ENCODE measurements at regions not wholly inside any gene's neighbourhood (a gene's known extent, or its start where the extent isn't known, plus 50 kb on each side); places are given as distances from the start of the nearest gene placed in this dataset.

DNA sequence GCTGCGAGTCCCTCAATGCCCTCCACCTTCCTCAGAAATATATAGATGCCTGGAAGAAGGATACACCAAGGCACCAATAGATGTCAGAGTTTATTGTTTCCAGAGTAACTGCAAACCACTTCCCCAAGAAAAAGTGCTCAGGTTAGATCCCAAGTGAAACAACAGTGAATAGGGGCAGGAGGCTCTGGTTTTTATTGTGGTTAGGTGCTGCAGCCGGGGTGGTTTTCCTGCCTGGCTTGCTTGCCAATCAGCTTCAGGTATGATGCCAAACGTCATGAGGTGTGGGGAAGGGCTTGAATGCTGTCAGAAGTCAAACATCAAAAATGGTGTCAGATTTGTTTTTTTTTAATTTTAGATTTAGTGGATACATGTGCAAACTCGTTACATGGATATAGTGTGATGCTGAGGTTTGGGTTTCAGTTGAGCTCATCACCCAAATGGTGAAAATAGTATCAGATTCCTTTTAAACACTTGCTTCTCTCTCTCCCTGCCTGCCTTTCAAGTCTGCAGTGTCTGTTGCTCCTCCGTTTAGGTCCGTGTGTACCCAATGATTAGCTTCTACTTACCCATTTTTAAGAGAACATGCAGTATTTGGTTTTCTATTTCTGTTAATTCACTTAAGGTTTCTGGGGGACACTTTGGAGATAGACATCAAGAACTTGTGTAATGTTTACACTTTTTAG, 1317.0 kb downstream of the MRPL39 start:
- DNase-seq = no peak

DNA sequence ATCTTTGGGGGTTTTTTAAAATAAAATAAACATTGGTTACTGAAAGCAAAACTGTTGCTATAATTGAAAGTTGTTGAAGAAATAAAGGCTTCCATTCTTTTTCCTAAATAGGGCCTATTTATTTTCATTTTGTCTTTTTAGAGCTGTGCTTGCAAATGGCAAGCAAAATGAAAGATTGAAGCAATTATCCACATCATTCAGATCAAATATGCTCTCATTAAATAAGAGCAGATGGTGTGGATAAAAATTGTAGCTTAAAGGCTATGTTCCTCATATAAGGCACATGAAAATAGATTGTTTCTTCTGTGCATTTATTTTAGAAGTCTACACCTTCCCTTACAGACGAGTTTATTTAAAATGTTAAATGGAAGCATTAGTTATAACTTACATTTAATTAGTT, 1317.7 kb downstream of the MRPL39 start:
- DNase-seq = no peak

DNA sequence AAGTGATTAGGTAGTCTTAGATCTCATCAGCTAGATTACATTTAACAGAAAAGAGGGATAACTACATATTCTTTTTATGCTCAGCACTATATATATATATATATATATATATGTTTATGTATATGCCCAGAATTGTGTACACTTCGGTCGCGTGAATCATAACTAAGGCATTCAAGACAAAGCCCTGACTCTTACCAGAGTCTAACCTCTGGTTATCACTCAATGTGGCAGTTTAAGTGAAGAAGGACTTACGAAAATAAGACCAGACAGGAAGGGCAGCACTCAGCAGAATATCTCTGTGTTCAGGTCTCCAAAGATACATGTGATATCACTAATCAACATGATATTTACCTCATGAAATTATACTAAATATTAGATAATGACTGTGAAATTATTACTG, 1326.7 kb downstream of the MRPL39 start:
- no peak for DNase-seq

DNA sequence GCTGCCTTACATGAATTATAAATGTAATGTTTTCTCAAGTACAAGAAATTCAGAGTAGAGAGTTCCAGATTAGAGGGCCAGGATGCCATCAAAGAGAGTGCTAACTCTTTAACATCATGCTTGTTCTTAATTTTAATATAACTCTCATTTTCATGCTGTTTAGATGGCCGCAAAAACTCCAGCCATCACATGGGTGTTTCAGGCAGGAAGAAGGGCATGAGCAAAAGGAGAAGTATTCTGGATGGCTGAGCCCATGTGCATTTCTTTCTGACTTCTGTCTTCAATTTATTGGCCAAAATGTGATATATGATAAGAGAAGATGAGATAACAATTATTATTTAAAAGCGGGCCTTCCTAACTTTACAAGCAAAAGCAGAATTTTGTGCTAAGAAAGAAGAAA, 1328.6 kb downstream of the MRPL39 start:
- no peak for DNase-seq

GRCh38 chr21:24276204-24276603, 1331.1 kb downstream of the MRPL39 start:
- DNase-seq = no peak

GRCh38 chr21:24275616-24276015, 1331.7 kb downstream of the MRPL39 start:
- no peak for DNase-seq

GRCh38 chr21:24272521-24272938, 1334.8 kb downstream of the MRPL39 start:
- no peak for DNase-seq

DNA sequence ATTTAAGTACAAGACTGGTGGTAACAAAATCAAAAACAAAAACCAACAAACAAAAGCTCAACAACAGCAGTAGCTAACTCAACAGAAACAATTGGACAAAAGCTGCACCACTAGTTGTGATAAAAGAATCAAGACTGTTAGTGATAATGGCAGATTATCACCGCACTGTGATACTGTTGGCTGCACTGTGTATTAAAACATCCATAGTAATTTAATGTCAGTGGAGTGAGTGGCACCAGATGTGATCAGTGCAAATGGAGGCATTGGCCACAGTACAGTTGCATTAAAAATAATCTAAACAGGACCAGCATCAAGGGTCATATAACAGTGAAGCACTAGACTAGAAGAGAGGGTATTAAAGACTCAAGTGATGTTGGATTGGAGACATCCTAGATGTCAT, 1341.3 kb downstream of the MRPL39 start:
- no peak for DNase-seq

DNA sequence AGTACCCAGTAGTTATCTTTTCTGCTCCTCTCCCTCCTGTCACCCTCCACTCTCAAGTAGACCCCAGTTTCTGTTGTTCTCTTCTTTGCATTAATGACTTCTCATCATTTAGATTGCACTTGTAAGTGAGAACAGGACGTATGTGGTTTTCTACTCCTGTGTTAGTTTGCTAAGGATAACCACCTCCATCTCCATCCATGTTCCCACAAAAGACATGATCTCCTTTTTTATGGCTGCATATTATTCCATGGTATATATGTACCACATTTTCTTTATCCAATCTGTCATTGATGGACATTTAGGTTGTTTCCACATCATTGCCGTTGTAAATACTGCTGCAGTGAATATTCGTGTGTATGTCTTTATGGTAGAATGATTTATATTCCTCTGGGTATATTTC, 1346.5 kb downstream of the MRPL39 start:
- no peak for DNase-seq

DNA sequence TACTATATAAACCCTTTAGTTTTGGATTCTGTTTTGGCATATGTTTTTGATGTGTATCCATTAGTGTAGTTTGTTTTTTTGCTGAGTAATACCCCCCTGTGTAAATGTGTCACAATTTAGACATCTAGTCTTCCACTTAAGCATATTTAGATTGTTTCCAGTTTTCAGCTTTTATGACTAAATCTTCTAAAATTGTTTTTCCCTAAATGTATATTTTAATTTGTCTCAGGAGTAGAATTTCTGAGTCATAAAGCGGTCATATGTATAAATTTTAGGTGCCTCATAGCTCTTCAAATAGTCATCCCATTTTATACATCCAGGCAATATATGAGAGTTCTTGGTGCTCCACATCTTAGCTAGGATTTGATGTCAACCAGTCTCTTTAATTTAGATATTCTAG, 1348.0 kb downstream of the MRPL39 start:
- DNase-seq = no peak

DNA sequence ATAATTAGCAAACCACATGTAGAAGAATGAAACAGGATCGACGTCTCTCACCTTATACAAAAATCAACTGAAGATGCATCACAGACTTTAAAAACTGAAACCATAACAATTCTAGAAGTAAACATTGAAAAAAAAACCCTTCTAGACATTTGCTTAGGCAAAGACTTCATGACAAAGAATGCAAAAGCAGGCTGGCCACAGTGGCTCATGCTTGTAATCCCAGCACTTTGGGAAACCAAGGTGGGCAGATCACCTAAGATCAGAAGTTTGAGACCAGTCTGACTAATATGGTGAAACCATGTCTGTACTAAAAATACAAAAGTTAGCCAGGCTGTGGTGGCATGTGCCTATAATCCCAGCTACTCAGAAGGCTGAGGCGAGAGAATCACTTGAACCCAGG, 1351.7 kb downstream of the MRPL39 start:
- DNase-seq = no peak

GRCh38 chr21:24225431-24225830, 1381.8 kb downstream of the MRPL39 start:
- no peak for DNase-seq

GRCh38 chr21:24224422-24224821, 1382.9 kb downstream of the MRPL39 start:
- DNase-seq = no peak

DNA sequence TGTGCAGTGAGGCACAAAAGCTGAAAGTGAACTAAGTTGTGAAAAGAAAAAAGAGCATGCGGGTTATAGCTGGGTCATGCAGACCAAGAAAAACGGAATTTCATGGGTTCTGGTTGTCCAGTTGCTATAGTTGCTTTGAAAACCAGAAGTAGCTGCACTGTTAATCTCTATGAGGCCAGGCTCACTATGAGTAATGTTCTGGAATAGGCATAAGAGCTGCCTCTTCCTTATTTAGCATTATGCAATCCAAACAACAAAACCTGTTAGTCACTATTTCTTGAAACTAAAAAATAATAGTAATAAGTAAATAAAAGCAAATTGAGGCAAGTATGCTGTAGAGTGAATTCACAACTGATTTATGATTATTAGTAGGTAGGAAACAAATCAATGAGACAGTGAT, 1383.7 kb downstream of the MRPL39 start:
- no peak for DNase-seq

GRCh38 chr21:24222676-24223075, 1384.6 kb downstream of the MRPL39 start:
- DNase-seq = no peak

- no peak for DNase-seq
Observed at GRCh38 chr21:24220446-24220845, 1386.8 kb downstream of the MRPL39 start.

DNA sequence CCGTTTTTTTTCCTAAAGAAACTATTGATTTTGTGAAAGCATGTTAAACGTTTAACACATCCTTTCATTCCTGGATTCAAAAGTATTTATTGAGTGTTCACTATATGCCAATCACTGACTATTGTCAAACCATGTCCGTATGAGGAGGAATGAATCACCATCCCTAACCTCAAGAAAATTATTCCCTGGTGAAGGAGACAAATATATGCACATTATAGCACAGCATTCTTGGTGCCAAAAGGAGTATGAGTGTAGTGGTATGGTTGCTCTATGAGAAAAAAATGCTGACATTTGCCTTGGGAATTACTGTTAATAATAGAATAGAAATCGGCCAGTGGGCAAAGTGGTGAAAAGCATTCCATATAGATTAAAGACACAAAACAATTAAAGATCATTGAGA, 1390.1 kb downstream of the MRPL39 start:
- DNase-seq = no peak

- DNase-seq = no peak
Observed at GRCh38 chr21:24210130-24210529, 1397.2 kb downstream of the MRPL39 start.

- DNase-seq = no peak
Observed at GRCh38 chr21:24208562-24209260, 1398.6 kb downstream of the MRPL39 start.

- DNase-seq = no peak
Observed at GRCh38 chr21:24205319-24205718, 1402.0 kb downstream of the MRPL39 start.

DNA sequence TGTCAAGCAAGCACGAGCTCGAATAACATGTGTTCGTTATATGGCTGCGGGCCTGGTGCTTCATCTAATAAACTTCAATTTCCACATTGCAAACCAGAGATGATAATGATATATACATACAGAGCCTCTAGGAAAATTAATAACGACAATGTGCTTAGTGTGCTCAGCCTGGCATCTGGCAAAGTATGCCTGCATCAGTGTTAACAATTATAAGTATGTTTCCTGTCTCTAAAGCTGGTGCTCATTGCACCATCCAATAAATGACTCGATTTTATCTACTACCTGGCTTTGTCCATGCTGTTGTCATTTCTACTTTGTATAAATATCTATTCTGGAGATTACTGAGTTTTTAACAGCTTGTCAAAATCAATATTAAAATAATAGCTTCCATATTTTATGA, 1402.6 kb downstream of the MRPL39 start:
- DNase-seq = no peak

GRCh38 chr21:24200052-24200451, 1407.2 kb downstream of the MRPL39 start:
- no peak for DNase-seq

DNA sequence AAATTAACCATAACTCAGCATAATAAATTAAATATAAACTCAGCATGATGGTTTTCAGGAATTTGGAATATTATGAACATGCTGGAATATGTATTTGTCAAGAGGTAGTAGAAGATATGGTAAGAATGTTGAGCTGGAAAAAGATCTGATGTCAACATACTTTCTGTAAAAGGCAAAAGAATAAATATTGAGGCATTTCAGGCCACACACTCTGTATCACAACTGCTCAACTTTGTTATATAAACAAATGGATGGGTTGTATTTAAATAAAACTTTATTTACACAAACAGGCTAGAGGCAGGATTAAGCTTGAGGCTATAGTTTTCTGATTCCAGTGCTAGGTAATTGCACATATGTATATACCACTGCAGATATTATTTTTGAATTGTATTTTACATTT, 1409.4 kb downstream of the MRPL39 start:
- no peak for DNase-seq

DNA sequence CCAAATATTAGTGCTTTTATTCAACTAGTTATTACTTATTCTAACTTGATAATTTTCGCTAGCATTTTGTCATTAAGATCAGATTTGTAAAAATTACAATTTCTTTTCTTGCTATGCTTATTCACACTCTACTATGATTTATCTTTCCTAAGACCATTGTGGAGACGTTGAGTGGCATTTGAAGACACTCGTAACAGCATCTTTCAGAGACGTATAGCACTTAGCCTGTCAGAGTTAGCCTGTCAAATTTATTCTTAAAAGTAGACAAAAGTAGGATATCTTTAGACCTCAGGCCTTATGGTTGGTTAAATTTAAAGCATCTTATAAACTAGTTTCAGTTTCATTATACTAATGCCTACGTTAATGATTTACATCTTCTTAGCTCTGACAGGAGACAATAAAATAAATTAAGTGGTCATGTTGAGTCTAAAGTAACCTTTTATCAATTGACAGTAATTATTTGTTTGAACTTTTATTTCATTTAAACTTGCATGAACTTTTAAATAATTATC, 1410.1 kb downstream of the MRPL39 start:
- DNase-seq = no peak

DNA sequence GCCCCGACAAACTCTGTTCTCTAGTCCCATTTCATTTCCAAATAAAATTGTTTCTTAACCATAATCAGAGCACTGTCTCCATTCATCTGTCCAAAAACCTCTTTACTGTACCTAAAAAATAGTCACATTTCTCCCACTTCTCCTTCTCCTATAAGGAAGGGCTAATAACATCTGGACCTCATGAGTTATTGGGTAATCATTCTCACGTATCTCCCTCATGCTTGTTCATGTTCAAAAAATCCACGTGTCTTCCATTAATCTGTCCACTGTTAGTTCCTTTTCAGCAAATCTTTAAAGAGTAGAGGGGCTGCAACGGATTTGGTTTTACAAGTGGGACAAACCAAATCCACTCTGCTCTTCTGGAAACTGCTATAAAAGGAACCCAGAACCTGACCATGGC, 1418.8 kb downstream of the MRPL39 start:
- DNase-seq = no peak

Data from islet precursor cell (in vitro differentiated cells).